Stimulated activated naive CD8-positive, alpha-beta T cell treated with anti-CD3 and anti-CD28 coated beads, Interleukin-15, Interleukin-2, amounts not matched to agents 100 U/mL and 50 U/mL, for 24 hours (primary cell): ENCODE measurements at regions not wholly inside any gene's neighbourhood (a gene's known extent, or its start where the extent isn't known, plus 50 kb on each side); places are given as distances from the start of the nearest gene placed in this dataset.
"Not testable (repeated sequence)": the region's sequence is repeated elsewhere in the genome, so short reads cannot be mapped to it uniquely, and the experiment has no call there.

Source experiments
- ATAC-seq: fragments of 150-1000 bp; cut with Tn5 transposase; one replicate; pipeline ENCODE4 v1.10.0; 2021
- DNase-seq: peaks from one replicate; pipeline ENCODE4 v3.0.0; 2021

GRCh38 chr1:21385022-21385421, 54.9 kb upstream of the NBPF3 start:
- no peak for DNase-seq
- ATAC-seq, result no peak

DNA sequence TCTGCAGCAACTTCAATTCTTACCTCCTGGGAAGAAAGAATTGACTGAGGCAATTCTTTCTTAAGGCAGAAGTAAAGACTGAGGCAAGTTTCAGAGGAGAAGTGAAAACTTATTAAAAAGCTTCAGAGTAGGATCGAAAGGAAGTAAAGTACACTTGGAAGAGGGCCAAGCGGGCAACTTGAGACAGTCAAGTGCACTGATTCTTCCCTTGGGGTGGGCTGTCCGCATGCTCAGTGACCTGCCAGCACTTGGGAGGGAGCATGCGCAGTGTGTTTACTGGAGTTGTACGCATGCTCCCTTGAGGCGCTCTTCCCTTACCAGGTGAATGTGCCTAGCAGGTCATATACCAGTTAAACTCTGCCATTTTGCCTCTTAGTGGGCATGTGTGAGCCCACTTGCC, 55.3 kb upstream of the NBPF3 start:
- DNase-seq (no peak), ATAC-seq (no peak)

- ATAC-seq, result peak; percentile 23
Measured at GRCh38 chr1:21383785-21384401, 56.0 kb upstream of the NBPF3 start.

DNA sequence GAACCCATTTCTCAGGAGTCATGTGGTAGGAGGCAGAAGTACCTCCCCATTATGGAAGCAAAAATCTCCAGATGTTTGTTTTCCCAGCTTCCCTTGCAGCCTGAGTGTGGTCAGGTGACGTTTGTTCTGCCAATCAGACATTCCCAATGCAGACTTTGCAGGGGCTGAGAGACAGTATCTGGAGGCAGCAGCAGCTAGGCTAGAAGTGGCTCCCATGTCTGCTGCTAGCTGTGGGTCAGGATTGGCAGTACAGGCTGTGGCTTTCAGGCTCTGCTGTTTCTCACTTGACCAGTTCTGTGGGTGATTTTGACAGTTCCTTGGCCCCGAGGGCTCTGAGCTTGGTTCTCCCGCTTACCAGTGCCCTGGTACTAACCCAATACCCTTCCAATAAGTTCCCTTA, 58.6 kb upstream of the NBPF3 start:
- ATAC-seq, result no peak
- no peak for DNase-seq

More at GRCh38 chr1:21383785-21384401, 56.0 kb upstream of the NBPF3 start:
- DNase-seq, result no peak

DNA sequence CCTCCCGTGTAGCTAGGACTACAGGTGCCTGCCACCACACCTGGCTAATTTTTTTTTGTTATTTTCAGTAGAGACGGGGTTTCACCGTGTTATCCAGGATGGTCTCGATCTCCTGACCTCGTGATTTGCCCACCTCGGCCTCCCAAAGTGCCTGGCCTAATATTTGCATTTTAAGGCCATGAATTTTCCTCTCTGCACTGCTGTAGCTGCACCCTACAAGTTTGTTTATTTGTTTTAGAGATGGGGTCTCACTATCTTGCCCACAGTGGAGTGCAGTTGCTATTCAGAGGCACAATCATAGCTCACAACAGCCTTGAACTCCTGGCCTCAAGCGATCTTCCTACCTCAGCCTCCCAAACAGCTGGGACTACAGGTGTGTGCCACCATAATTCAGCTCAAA, 59.8 kb upstream of the NBPF3 start:
- DNase-seq, ATAC-seq: not testable (repeated sequence)

DNA sequence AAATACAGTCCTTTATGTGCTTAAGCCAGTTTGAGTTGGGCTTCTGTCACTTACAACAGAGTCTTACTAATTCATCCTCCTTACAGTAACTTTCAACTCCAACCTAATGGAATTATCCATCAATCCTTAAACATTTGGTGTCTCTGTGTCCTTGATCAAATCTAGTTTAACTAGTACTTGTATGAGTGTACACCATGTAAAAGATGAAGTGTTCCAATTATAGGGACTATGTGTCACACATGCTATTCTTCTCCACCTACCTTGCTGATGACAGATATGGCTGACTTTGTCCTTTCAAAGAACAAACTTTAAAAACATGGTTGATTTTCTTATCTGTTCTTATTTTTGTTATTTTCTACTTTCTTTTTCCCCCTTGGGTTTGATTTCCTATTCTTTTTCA, 60.4 kb upstream of the NBPF3 start:
- ATAC-seq (no peak), DNase-seq (no peak)

DNA sequence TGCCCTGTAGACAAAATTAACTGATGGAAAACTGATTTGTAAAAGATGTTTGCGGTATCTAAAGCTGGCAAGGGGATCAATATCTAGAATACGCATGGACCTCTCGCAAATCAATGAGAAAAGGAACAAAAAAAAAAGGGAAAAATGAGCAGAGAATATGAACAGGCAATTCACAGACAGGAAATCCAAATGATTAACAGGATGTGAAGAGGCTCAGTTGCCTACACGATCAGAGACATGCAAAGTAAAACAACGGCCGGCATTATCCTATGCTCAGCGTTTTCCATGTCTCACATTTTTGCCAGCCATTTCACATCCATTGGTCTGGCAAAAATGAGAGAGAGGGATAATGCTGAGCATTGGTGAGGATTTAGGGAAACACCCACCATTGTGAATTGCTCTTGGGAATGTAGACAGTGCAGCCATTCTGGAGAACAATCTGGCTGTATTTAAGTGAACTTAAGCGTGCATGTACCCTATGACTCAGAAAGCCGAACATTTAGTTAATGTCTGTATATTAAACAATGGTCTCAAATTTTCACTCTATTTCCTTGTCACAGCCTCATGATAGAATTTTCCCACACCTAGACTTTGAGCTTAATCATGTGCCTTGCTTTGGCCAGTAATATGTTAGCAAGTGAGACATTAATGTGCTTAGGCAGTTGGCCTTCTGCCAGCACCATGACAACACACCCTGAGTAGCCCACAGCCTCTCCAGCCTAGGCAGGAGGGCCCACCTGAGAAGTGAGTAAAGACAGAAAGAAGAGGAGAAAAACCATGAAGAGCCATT, 61.0 kb upstream of the NBPF3 start:
- no peak for DNase-seq
- no peak for ATAC-seq

- no peak for ATAC-seq
- no peak for DNase-seq
Measured at GRCh38 chr1:21372383-21372782, 67.6 kb upstream of the NBPF3 start.

DNA sequence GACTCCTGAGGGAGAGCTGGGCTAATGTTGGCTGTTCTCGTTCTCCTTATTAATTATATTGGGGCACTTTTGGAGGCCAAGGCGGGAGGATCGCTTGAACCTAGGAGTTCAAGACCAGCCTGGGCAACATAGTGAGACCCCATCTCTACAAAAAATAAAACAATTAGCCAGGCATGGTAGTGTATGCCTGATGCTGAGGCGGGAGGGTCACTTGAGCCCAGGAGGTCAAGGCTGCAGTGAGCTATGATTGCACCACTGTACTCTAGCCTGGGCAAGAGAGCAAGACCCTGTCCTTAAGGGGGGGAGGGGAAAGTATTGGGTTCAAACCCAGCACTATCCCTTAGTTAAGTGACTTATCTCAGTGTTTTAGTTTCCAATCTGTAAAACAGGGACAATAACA, 70.0 kb upstream of the NBPF3 start:
- ATAC-seq (no peak), DNase-seq (no peak)

GRCh38 chr1:21368515-21369289, 71.2 kb upstream of the NBPF3 start:
- ATAC-seq (peak; percentile 54), DNase-seq (peak; percentile 74)

- not testable (repeated sequence) for DNase-seq, ATAC-seq
Measured at GRCh38 chr1:21367973-21368514, 71.9 kb upstream of the NBPF3 start.

DNA sequence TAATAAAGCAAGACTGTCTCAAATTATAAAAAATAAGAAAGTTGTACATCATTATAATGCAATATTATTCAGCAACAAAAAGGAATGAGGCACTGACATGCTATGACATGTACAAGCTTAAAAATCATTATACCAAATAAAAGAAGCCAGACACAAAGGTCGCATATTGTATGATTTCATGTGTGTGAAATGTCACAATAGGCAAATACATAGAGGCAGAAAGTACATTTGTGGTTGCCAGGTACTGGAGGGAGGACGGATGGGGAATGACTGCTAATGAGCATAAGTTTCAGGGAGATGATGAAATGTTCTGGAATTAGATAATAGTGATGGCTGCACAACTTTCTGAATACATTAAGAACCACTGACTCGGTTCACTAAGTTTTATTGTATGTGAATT, 73.6 kb upstream of the NBPF3 start:
- ATAC-seq, result peak; percentile 41
- DNase-seq, result no peak

DNA sequence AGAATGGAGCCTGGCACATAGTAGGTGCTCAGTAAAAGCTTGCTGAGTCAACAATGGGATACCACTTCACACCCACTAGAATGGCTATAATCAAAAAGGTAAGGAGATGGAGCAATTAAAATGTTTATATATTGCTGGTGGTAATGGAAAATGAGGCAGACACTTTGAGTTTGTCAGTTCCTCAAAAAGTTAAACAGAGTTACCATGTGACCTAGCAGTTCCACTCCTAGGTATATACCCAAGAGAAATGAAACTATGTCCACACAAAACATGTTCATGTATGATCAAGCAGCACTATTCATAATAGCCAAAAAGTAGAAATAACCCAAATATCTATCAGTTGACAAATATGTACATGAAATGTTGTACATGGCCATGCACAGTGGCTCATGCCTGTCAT, 74.8 kb upstream of the ECE1 start:
- no peak for ATAC-seq
- no peak for DNase-seq

GRCh38 chr1:21362096-21362495, 71.8 kb upstream of the ECE1 start:
- no peak for ATAC-seq
- DNase-seq, result no peak

- no peak for ATAC-seq
- no peak for DNase-seq
Measured at GRCh38 chr1:21361506-21361905, 71.2 kb upstream of the ECE1 start.

DNA sequence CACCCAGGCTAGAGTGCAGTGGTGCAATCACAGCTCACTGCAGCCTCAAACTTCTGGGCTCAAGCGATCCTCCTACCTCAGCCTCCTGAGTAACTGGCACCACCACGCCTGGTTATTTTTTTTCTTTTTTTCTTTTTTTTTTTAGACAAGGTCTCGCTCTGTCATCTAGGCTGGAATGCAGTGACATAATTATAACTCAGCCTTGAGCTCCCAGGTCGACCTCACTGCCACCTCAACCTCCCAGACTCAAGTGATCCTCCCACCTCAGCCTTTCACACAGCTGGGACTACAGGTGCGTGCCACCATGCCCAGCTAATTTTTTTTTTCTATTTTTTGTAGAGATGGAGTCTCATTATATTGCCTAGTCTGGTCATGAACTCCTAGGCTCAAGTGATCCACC, 66.9 kb upstream of the ECE1 start:
- DNase-seq (no peak), ATAC-seq (no peak)

DNA sequence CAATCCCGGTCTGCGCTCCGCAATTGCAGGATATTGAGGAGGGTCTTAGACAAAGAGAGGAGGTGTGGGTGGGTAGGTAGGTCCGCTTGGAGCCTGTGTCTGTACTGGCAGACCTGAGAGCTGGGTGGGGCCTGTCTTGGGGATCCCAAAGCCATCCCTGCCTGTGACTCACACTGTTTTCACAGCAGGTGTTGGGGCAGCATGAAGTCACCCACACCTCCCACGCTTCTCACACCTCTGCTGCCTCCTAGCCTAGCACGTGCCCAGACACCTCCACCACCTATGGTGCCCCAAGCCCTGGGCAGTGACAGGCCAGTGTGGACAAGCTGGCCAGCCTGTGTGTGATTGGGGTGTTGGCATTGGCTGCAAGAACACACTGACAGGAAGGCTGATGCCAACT, 65.7 kb upstream of the ECE1 start:
- ATAC-seq (peak; percentile 69), DNase-seq (no peak)

DNA sequence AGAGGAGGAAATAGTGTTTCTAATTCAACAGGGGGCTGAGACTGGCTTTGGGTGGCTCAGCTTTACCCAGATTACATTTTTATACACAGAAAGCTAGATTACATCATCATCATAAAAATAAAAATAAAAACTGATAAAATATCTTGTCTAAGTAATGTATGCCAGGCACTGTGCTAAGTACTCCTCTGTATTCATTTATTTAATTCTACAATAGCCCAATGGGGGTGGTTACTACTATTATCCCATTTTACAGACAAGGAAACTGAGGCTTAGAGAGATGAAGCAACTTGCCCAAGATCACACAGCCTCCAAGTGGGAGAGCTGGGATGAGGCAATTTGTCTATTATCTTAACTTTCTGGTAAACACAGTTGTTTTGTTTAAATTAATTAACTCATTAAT, 62.3 kb upstream of the ECE1 start:
- ATAC-seq (no peak), DNase-seq (no peak)

GRCh38 chr1:21351901-21352300, 61.6 kb upstream of the ECE1 start:
- no peak for ATAC-seq
- no peak for DNase-seq

DNA sequence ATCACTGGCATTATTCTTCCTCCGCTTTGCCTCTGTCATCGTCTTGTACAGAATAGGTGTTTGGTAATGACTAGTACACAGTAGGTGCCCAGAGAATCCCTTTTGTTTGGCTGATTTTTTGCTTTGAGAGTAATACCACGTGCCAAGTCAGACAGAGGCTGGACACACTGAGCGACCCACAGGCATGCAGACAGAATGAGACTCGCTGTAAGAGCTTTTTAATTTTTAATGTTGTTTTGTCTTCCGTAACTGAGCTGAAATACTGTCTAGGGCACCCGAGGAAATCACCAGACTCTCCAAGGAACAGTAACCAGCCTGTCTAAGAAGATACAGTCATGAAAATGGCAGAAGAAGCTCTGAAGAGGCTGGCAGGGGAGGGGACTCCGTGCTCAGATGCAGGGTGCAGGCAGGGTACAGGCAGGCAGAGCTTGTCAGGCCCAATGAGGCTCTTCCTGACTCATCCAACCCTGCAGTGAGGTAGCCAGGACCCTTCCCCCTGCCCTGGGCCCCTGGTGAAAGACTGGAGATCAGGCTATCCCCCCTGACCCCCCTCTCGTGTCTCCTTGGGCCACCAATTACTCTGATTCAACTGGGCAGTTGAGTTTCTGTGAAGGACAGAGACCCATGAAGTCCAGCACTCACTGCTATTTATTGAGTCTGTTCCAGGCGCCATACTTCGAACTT, 60.1 kb upstream of the ECE1 start:
- no peak for DNase-seq

DNA sequence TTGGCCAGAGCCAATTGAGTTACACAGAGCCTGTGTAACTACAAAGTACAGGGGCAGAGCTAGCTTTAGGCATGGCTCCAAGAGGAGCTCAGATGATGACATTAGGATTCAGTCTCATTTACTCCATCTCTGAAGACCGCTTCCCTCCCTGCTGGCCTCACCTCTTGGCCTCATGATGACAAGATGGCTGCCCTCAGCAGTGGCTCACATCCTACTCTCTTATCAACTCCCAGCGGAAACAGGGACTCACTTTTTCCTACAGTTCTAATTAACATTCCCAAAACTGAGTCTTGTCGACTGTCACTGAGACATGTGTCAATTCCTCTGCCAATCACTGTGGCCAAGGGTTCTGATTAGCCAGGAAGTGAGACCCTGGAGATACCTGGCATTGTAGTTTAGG, 59.4 kb upstream of the ECE1 start:
- DNase-seq, result no peak
- ATAC-seq, result no peak

More for the DNA sequence above, 60.1 kb upstream of the ECE1 start:
- no peak for ATAC-seq

DNA sequence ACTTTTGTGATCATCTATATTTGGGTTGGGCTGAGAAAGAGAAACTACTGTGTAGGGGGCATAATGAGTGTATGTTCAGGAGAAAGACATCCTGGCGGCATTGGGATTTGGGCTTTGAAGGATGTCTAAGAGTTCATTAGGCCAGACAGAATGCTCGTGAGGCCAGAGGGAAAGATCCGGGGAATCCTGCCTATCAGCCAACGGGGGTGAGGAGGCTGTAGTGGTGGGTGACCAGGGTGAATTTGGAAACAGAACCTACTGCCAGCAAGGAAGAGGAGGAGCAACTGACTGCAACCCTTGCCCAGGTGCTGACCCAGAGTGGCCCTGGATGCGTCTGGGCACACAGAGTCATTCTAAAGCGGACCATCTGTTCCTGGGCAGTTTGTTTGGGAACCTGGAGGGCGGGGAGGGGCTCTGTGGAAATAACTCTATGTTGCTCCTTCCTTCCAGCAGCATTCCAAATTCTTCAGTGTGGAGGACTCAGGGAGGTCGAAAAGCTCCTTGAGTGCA, 56.9 kb upstream of the ECE1 start:
- ATAC-seq, result no peak
- DNase-seq, result no peak
